Astrocyte (in vitro differentiated cells and primary cell): ENCODE measurements at regions not wholly inside any gene's neighbourhood (a gene's known extent, or its start where the extent isn't known, plus 50 kb on each side); places are given as distances from the start of the nearest gene placed in this dataset.

ENCODE experiments used
- DNase-seq: peaks from one replicate; pipeline ENCODE4 v3.0.0-alpha.2; 2010; ENCODE audit warnings: low read depth
- FAIRE-seq: peaks from 2 replicates; lab custom pipeline; 2011; peaks lifted over from hg19 to GRCh38; lab: Jason Lieb, UNC
- H2AFZ ChIP-seq: 2 replicates; pipeline ENCODE4 v1.6.0; 2012; ENCODE audit warnings: low read depth, low read length, inconsistent platforms
- H3K27ac ChIP-seq: 2 replicates; pipeline ENCODE4 v1.5.1; 2011; ENCODE audit warnings: low read depth, low read length, inconsistent platforms
- H3K27me3 ChIP-seq: 2 replicates; pipeline ENCODE4 v1.6.0; 2011; ENCODE audit warnings: low read length, inconsistent platforms; ENCODE audit not compliant: insufficient read depth
- H3K36me3 ChIP-seq: 2 replicates; pipeline ENCODE4 v1.5.1; 2011; ENCODE audit warnings: low read length, inconsistent platforms; ENCODE audit not compliant: insufficient read depth
- H3K4me1 ChIP-seq: 2 replicates; pipeline ENCODE4 v1.5.1; 2011; ENCODE audit warnings: low read length, inconsistent platforms; ENCODE audit not compliant: insufficient read depth
- H3K4me2 ChIP-seq: 2 replicates; pipeline ENCODE4 v1.6.0; 2012; ENCODE audit warnings: low read length, inconsistent platforms
- H3K4me3 ChIP-seq: 2 replicates; pipeline ENCODE4 v1.5.1; 2011; ENCODE audit warnings: low read depth, mild to moderate bottlenecking, low read length, inconsistent platforms; ENCODE audit not compliant: insufficient read depth
- H3K79me2 ChIP-seq: 2 replicates; pipeline ENCODE4 v1.6.0; 2012; ENCODE audit warnings: mild to moderate bottlenecking, low read length, inconsistent platforms; ENCODE audit not compliant: insufficient read depth
- H3K9ac ChIP-seq: 2 replicates; pipeline ENCODE4 v1.6.0; 2012; ENCODE audit warnings: mild to moderate bottlenecking, low read length, inconsistent platforms
- H3K9me3 ChIP-seq: 2 replicates; pipeline ENCODE4 v1.5.1; 2012; ENCODE audit warnings: low read depth, mild to moderate bottlenecking, low read length, inconsistent platforms; ENCODE audit not compliant: insufficient read depth
- H4K20me1 ChIP-seq: 2 replicates; pipeline ENCODE4 v1.6.0; 2012; ENCODE audit warnings: low read length, inconsistent platforms; ENCODE audit not compliant: insufficient read depth
- H3K27ac Mint-ChIP-seq: one replicate; pipeline ENCODE4 v1.8.0; 2021; ENCODE audit warnings: mild to moderate bottlenecking, mixed read lengths; ENCODE audit not compliant: unreplicated experiment
- H3K27me3 Mint-ChIP-seq: one replicate; pipeline ENCODE4 v1.8.0; 2021; ENCODE audit warnings: low read depth, mixed read lengths; ENCODE audit not compliant: unreplicated experiment
- H3K36me3 Mint-ChIP-seq: one replicate; pipeline ENCODE4 v1.8.0; 2021; ENCODE audit warnings: low read depth, mixed read lengths; ENCODE audit not compliant: unreplicated experiment
- H3K4me1 Mint-ChIP-seq: one replicate; pipeline ENCODE4 v1.8.0; 2021; ENCODE audit warnings: low read depth, mixed read lengths; ENCODE audit not compliant: unreplicated experiment
- H3K4me3 Mint-ChIP-seq: one replicate; pipeline ENCODE4 v1.8.0; 2021; ENCODE audit warnings: mild to moderate bottlenecking, moderate library complexity, mixed read lengths; ENCODE audit not compliant: unreplicated experiment
- H3K9me3 Mint-ChIP-seq: one replicate; pipeline ENCODE4 v1.8.0; 2021; ENCODE audit warnings: mild to moderate bottlenecking, mixed read lengths; ENCODE audit not compliant: unreplicated experiment
- CTCF ChIP-seq: IDR thresholded peaks from 2 replicates; pipeline ENCODE4 v1.5.1; 2011; ENCODE audit warnings: low read depth, mild to moderate bottlenecking, inconsistent platforms, low read length, moderate library complexity; ENCODE audit not compliant: insufficient read depth
- EZH2 ChIP-seq: IDR thresholded peaks from 2 replicates; pipeline ENCODE4 v1.6.1; 2012; ENCODE audit warnings: mild to moderate bottlenecking, low read length, inconsistent platforms; ENCODE audit not compliant: insufficient read depth

- Histone ChIP-seq H3K4me2 (no peak overlapping the region), H3K4me3 (no peak overlapping the region), H3K79me2 (no peaks in the 10 kb centered on the region), H3K4me1 (no peaks in the 10 kb centered on the region), H3K9me3 (no peaks in the 10 kb centered on the region), H3K36me3 (no peaks in the 10 kb centered on the region), H3K27me3 (peaks cover 4% of the 10 kb centered on the region), H4K20me1 (no peaks in the 10 kb centered on the region), H2AFZ (no peak overlapping the region), H3K9ac (no peak overlapping the region), H3K27ac (no peak overlapping the region)
- peaks cover 3% of the 10 kb centered on the region for H3K9me3 Mint-ChIP-seq
- DNase-seq (no peak), FAIRE-seq (no peak)
- H3K36me3 Mint-ChIP-seq, result no peaks in the 10 kb centered on the region
- H3K4me3 Mint-ChIP-seq, result no peak overlapping the region
- H3K27me3 Mint-ChIP-seq, result peaks cover 17% of the 10 kb centered on the region
- H3K27ac Mint-ChIP-seq, result no peak overlapping the region
- TF ChIP-seq CTCF, result no peak
- no peak for TF ChIP-seq EZH2
- H3K4me1 Mint-ChIP-seq, result no peaks in the 10 kb centered on the region
Measured at GRCh38 chrX:39174241-39174771, 373.0 kb downstream of the MID1IP1 start.

GRCh38 chrX:39174772-39175417 lies 373.6 kb downstream of the MID1IP1 start:
- no peak overlapping the region for H3K4me3 Mint-ChIP-seq

More at GRCh38 chrX:39174772-39175417, 373.6 kb downstream of the MID1IP1 start:
- Histone ChIP-seq H4K20me1 (no peaks in the 10 kb centered on the region), H3K4me2 (no peak overlapping the region), H3K4me3 (no peak overlapping the region), H3K27ac (no peak overlapping the region), H3K4me1 (no peaks in the 10 kb centered on the region), H3K9ac (no peak overlapping the region), H3K36me3 (no peaks in the 10 kb centered on the region), H3K79me2 (no peaks in the 10 kb centered on the region), H2AFZ (no peak overlapping the region), H3K27me3 (no peaks in the 10 kb centered on the region), H3K9me3 (no peaks in the 10 kb centered on the region)
- no peak overlapping the region for H3K27ac Mint-ChIP-seq
- FAIRE-seq, result no peak
- peaks cover 3% of the 10 kb centered on the region for H3K9me3 Mint-ChIP-seq
- no peaks in the 10 kb centered on the region for H3K4me1 Mint-ChIP-seq
- no peak for DNase-seq
- H3K27me3 Mint-ChIP-seq, result peaks cover 17% of the 10 kb centered on the region
- no peaks in the 10 kb centered on the region for H3K36me3 Mint-ChIP-seq
- TF ChIP-seq EZH2 (no peak), CTCF (no peak)
